ENCODE measurements at regions not wholly inside any gene's neighbourhood (a gene's known extent, or its start where the extent isn't known, plus 50 kb on each side); places are given as distances from the start of the nearest gene placed in this dataset.

DNA sequence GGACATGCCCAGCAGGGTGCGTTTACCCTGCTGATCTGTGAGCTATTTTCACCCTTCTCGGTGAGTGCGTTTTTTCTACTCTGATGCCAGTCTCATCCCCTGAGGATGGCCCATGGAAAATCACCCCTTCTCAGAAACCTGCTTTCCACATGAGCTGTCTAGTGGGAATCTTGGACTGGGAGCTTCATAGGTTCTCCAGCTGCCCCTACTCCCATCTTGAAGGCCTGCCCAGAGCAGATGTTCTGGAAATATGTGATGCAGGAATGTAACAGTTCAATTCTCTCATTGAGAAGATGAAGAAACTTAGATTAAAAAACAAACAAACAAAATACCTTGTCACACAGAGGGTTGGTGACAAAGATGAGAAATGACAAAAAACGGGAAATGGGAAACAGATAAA lies 146.9 kb upstream of the RAB11FIP2 start:
- H3K4me1 ChIP-seq (ENCODE audit: control insufficient read depth, insufficient read depth, low read length), result no peaks in the 10 kb centered on the region
- H3K36me3 ChIP-seq (ENCODE audit: control insufficient read depth, insufficient read depth, low read length), result no peaks in the 10 kb centered on the region
- no peak overlapping the region for H3K4me3 ChIP-seq (ENCODE audit: insufficient read depth, low read depth, low read length)
- H3K27ac ChIP-seq (ENCODE audit: insufficient read depth, low read depth, low read length, poor library complexity, severe bottlenecking), result no peak overlapping the region
- H3K27me3 ChIP-seq (ENCODE audit: control insufficient read depth, insufficient read depth, low read length, poor library complexity, severe bottlenecking), result no peaks in the 10 kb centered on the region
- 90 to 99% methylated on average over 3 to 4 of the region's 4 CpGs for WGBS, 2 experiments
- H3K9me3 ChIP-seq (ENCODE audit: control insufficient read depth, low read length), result no peaks in the 10 kb centered on the region

DNA sequence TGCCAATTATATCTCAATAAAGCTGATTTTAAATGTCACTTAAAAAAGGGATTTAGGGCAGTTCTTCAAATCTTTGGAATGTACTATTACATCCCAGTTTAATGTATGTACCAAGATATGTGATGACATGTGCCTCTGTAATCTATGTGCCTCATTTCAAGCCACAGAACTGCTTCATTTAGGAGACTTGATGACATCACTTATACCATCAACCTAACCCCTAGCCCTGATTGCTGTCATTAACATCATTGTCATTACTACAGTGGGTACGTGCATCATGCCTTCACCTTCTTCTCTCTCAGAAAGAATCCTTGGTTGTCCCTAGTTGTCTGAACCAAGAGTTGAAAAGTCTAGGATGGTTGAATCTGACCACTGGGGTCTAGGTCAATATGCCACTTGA lies 134.3 kb upstream of the RAB11FIP2 start:
- Histone ChIP-seq H3K27me3 (ENCODE audit: control insufficient read depth, insufficient read depth, low read length, poor library complexity, severe bottlenecking) (no peaks in the 10 kb centered on the region), H3K9me3 (ENCODE audit: control insufficient read depth, low read length) (peaks cover 2% of the 10 kb centered on the region), H3K4me3 (ENCODE audit: insufficient read depth, low read depth, low read length) (no peak overlapping the region), H3K27ac (ENCODE audit: insufficient read depth, low read depth, low read length, poor library complexity, severe bottlenecking) (no peak overlapping the region), H3K36me3 (ENCODE audit: control insufficient read depth, insufficient read depth, low read length) (no peaks in the 10 kb centered on the region), H3K4me1 (ENCODE audit: control insufficient read depth, insufficient read depth, low read length) (no peaks in the 10 kb centered on the region)
- WGBS, 2 experiments, result 73 to 100% methylated on average over 1 of the region's 1 CpG

- WGBS, 2 experiments, result 93 to 94% methylated on average over 2 of the region's 2 CpGs
- H3K9me3 ChIP-seq (ENCODE audit: control insufficient read depth, low read length), result no peaks in the 10 kb centered on the region
- no peaks in the 10 kb centered on the region for H3K4me1 ChIP-seq (ENCODE audit: control insufficient read depth, insufficient read depth, low read length)
- H3K27me3 ChIP-seq (ENCODE audit: control insufficient read depth, insufficient read depth, low read length, poor library complexity, severe bottlenecking), result no peaks in the 10 kb centered on the region
- H3K4me3 ChIP-seq (ENCODE audit: insufficient read depth, low read depth, low read length), result no peak overlapping the region
- no peaks in the 10 kb centered on the region for H3K36me3 ChIP-seq (ENCODE audit: control insufficient read depth, insufficient read depth, low read length)
- H3K27ac ChIP-seq (ENCODE audit: insufficient read depth, low read depth, low read length, poor library complexity, severe bottlenecking), result no peak overlapping the region
These were observed 128.4 kb upstream of the RAB11FIP2 start for GRCh38 chr10:118175148-118175547.

DNA sequence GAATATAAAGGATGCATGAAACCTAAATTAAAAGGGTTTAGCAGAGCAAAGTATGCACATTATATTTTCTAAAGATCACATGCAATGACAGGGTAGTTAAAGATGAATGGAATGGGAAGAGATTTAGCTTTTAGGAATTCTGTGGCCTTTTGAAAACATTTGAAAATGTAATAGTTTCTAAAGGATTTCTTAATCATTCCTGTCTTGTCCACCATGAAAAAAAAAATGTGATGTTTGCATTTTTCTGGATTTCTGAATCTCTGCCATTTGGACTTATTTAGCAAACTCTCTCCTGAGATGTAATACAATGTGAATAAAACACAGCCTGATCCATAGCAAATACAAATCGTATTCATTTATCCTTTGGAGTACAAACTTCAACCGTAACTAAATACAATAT lies 126.6 kb upstream of the RAB11FIP2 start:
- H3K4me3 ChIP-seq (ENCODE audit: insufficient read depth, low read depth, low read length), result no peak overlapping the region
- 91% methylated on average over 2 of the region's 2 CpGs; no CpG with 5 or more reads in 1 of the 2 experiments for WGBS, 2 experiments
- no peaks in the 10 kb centered on the region for H3K4me1 ChIP-seq (ENCODE audit: control insufficient read depth, insufficient read depth, low read length)
- no peaks in the 10 kb centered on the region for H3K36me3 ChIP-seq (ENCODE audit: control insufficient read depth, insufficient read depth, low read length)
- H3K9me3 ChIP-seq (ENCODE audit: control insufficient read depth, low read length), result no peaks in the 10 kb centered on the region
- H3K27me3 ChIP-seq (ENCODE audit: control insufficient read depth, insufficient read depth, low read length, poor library complexity, severe bottlenecking), result no peaks in the 10 kb centered on the region
- no peak overlapping the region for H3K27ac ChIP-seq (ENCODE audit: insufficient read depth, low read depth, low read length, poor library complexity, severe bottlenecking)

DNA sequence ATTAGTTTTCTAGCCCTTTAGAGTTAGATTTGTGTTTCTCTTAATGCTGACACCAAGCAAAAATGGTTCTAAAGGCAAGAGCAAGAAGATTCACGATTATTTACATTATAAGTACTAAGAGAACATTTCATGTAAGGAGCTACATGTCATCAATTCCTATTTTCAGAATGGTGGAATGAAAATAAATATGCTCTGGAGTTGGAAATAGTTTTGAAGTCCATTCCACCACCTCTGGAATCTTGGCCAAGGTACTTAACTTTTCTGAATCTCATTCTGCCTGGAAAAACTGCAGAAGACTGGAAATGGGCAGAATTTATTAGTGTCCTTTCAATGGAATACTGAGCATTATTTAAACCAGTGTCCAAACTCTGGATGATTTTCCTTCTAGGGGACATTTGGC lies 125.1 kb upstream of the RAB11FIP2 start:
- Histone ChIP-seq H3K27ac (ENCODE audit: insufficient read depth, low read depth, low read length, poor library complexity, severe bottlenecking) (no peak overlapping the region), H3K36me3 (ENCODE audit: control insufficient read depth, insufficient read depth, low read length) (no peaks in the 10 kb centered on the region), H3K27me3 (ENCODE audit: control insufficient read depth, insufficient read depth, low read length, poor library complexity, severe bottlenecking) (no peaks in the 10 kb centered on the region), H3K9me3 (ENCODE audit: control insufficient read depth, low read length) (no peaks in the 10 kb centered on the region), H3K4me1 (ENCODE audit: control insufficient read depth, insufficient read depth, low read length) (no peaks in the 10 kb centered on the region), H3K4me3 (ENCODE audit: insufficient read depth, low read depth, low read length) (no peak overlapping the region)
- WGBS, 2 experiments, result 100% methylated on average over 1 of the region's 1 CpG; no CpG with 5 or more reads in 1 of the 2 experiments

- H3K27me3 ChIP-seq (ENCODE audit: control insufficient read depth, insufficient read depth, low read length, poor library complexity, severe bottlenecking), result no peaks in the 10 kb centered on the region
- 89 to 97% methylated on average over 4 of the region's 4 CpGs for WGBS, 2 experiments
- H3K9me3 ChIP-seq (ENCODE audit: control insufficient read depth, low read length), result no peaks in the 10 kb centered on the region
- H3K27ac ChIP-seq (ENCODE audit: insufficient read depth, low read depth, low read length, poor library complexity, severe bottlenecking), result no peak overlapping the region
- H3K36me3 ChIP-seq (ENCODE audit: control insufficient read depth, insufficient read depth, low read length), result no peaks in the 10 kb centered on the region
- no peaks in the 10 kb centered on the region for H3K4me1 ChIP-seq (ENCODE audit: control insufficient read depth, insufficient read depth, low read length)
- H3K4me3 ChIP-seq (ENCODE audit: insufficient read depth, low read depth, low read length), result no peak overlapping the region
These were observed 120.4 kb upstream of the RAB11FIP2 start for GRCh38 chr10:118167056-118167700.

DNA sequence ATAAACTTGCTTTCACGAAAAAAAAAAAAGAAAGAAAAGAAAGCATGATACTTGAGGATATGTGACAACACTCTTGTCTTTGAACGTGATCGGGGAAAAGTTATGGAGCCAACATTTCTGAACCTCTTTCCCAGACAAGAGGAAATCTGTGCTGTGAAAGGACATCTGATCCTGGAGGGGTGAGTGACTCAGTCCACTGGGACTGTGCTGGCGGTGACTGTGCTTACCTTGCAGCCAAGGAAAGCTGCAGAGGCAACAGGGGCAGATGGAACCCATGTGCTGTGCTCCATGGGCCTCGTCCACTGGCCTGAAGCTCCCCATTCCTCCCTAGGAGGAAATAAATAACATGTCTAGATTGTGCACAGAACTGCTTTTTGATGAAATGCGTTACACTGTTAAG lies 116.5 kb upstream of the RAB11FIP2 start:
- Histone ChIP-seq H3K27ac (ENCODE audit: insufficient read depth, low read depth, low read length, poor library complexity, severe bottlenecking) (no peak overlapping the region), H3K4me1 (ENCODE audit: control insufficient read depth, insufficient read depth, low read length) (no peaks in the 10 kb centered on the region), H3K36me3 (ENCODE audit: control insufficient read depth, insufficient read depth, low read length) (no peaks in the 10 kb centered on the region), H3K4me3 (ENCODE audit: insufficient read depth, low read depth, low read length) (no peak overlapping the region), H3K9me3 (ENCODE audit: control insufficient read depth, low read length) (no peaks in the 10 kb centered on the region), H3K27me3 (ENCODE audit: control insufficient read depth, insufficient read depth, low read length, poor library complexity, severe bottlenecking) (no peaks in the 10 kb centered on the region)
- 95 to 98% methylated on average over 6 of the region's 6 CpGs for WGBS, 2 experiments

DNA sequence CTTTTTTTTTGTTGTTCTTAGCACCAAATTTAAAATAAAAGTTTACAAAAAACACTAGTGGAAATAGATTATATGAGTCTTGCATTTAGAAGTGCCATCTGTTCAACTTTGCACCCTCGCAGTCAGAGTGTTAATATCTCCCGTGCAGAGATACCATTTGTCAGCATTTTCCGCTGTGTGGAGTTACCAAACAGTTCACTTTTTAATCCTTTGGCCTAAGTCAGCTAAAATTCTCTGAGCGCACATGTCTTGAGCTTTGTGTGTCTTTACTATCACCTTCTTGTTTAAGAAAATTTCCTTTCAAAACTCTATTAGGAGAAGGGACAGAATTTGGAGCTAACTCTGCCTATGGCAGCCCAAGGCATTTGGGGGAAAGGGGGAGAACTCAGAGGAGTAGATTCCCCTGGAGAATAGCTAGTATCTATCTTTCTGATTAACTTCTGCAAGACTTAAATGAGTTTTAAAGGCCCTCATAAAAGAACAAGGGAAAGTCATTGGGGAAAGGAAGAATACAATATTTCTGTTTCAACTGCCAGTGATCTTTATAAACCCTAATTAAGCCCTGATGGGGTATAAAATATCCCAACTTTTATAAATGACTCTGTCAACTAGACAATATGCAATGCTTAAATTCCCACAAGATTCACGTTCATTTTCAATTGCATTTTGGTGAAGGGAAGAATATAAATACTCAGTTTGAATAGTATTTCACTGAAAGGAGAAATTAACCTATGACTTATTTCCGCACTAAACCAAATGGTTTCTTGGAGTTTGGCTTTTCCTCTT lies 114.9 kb upstream of the RAB11FIP2 start:
- Histone ChIP-seq H3K36me3 (ENCODE audit: control insufficient read depth, insufficient read depth, low read length) (no peaks in the 10 kb centered on the region), H3K27ac (ENCODE audit: insufficient read depth, low read depth, low read length, poor library complexity, severe bottlenecking) (no peak overlapping the region), H3K27me3 (ENCODE audit: control insufficient read depth, insufficient read depth, low read length, poor library complexity, severe bottlenecking) (no peaks in the 10 kb centered on the region), H3K4me1 (ENCODE audit: control insufficient read depth, insufficient read depth, low read length) (no peaks in the 10 kb centered on the region), H3K9me3 (ENCODE audit: control insufficient read depth, low read length) (no peaks in the 10 kb centered on the region), H3K4me3 (ENCODE audit: insufficient read depth, low read depth, low read length) (no peak overlapping the region)
- 94 to 97% methylated on average over 5 of the region's 6 CpGs for WGBS, 2 experiments

- Histone ChIP-seq H3K4me1 (ENCODE audit: control insufficient read depth, insufficient read depth, low read length) (peaks cover 4% of the 10 kb centered on the region), H3K27ac (ENCODE audit: insufficient read depth, low read depth, low read length, poor library complexity, severe bottlenecking) (no peak overlapping the region), H3K4me3 (ENCODE audit: insufficient read depth, low read depth, low read length) (no peak overlapping the region), H3K27me3 (ENCODE audit: control insufficient read depth, insufficient read depth, low read length, poor library complexity, severe bottlenecking) (no peaks in the 10 kb centered on the region), H3K36me3 (ENCODE audit: control insufficient read depth, insufficient read depth, low read length) (no peaks in the 10 kb centered on the region), H3K9me3 (ENCODE audit: control insufficient read depth, low read length) (no peaks in the 10 kb centered on the region)
These were observed 106.5 kb upstream of the RAB11FIP2 start for GRCh38 chr10:118153287-118153686.

DNA sequence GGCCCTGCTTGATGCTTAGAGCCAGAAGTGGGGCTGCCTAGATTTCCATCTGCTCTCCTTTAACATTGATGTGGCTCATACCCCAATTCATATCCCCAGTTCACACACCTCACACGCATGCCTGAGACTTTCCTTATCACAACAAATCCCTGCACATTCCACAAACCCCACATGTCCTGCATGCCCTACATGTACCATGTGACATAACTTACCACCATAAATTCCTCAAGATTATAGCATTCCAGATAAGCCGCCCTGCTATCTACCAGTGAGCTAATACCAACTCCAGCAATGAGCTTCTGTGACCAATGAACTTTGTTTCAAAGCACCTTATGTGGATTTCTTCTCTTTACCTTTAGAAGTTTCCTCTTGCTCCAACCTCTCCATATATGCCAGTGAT lies 104.7 kb upstream of the RAB11FIP2 start:
- no peaks in the 10 kb centered on the region for H3K27me3 ChIP-seq (ENCODE audit: control insufficient read depth, insufficient read depth, low read length, poor library complexity, severe bottlenecking)
- WGBS, 2 experiments, result 92 to 94% methylated on average over 2 of the region's 2 CpGs
- H3K36me3 ChIP-seq (ENCODE audit: control insufficient read depth, insufficient read depth, low read length), result no peaks in the 10 kb centered on the region
- no peak overlapping the region for H3K4me3 ChIP-seq (ENCODE audit: insufficient read depth, low read depth, low read length)
- H3K4me1 ChIP-seq (ENCODE audit: control insufficient read depth, insufficient read depth, low read length), result peaks cover 8% of the 10 kb centered on the region
- H3K9me3 ChIP-seq (ENCODE audit: control insufficient read depth, low read length), result no peaks in the 10 kb centered on the region
- no peak overlapping the region for H3K27ac ChIP-seq (ENCODE audit: insufficient read depth, low read depth, low read length, poor library complexity, severe bottlenecking)

All from ectodermal cell (in vitro differentiated cells).